ENCODE measurements at regions not wholly inside any gene's neighbourhood (a gene's known extent, or its start where the extent isn't known, plus 50 kb on each side); places are given as distances from the start of the nearest gene placed in this dataset.

- TF ChIP-seq JUND (IDR thresholded peaks at IDR 0.05) (no peak), CTCF (IDR thresholded peaks at IDR 0.05) (no peak), RFX5 (IDR thresholded peaks at IDR 0.05; ENCODE audit: low read length) (no peak), USF2 (IDR thresholded peaks at IDR 0.05; ENCODE audit: borderline replicate concordance, low read depth, low read length) (no peak), GABPA (IDR thresholded peaks at IDR 0.05; ENCODE audit: low read depth) (no peak), SIN3A (IDR thresholded peaks at IDR 0.05; ENCODE audit: borderline replicate concordance, low read depth, low read length) (no peak), POLR2AphosphoS5 (IDR thresholded peaks at IDR 0.05; ENCODE audit: low read depth, low read length) (no peak), RXRA (IDR thresholded peaks at IDR 0.05; ENCODE audit: borderline replicate concordance, low read depth) (no peak)
These were observed 96.4 kb upstream of the PAK5 start for GRCh38 chr20:9935285-9935684.

Data from SK-N-SH (cell line).